ENCODE measurements at regions not wholly inside any gene's neighbourhood (a gene's known extent, or its start where the extent isn't known, plus 50 kb on each side); places are given as distances from the start of the nearest gene placed in this dataset.

DNA sequence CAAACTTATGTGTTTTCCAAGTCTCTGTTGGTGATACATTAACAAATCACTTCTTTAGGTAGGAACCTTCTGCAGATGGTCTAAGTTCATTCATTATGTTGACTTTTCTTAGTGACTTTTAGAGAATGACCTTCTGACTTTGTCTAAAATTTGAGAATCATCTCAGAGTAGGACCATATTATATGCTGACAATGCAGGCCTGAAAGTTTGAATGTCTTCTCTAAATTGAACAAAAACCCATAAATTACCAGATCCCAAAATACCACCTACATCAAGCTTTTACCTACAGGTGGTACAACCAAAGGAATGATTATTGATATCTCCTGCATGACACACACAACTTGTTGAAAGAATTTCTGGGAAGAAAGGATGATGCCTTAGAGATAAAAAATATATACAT, 191.5 kb downstream of the SOD2 start:
- no peak for TF ChIP-seq POLR2A (IDR thresholded peaks at IDR 0.05; ENCODE audit: low read length)
- TF ChIP-seq GATA1 (IDR thresholded peaks at IDR 0.05; ENCODE audit: low read depth, low read length), result no peak
